ENCODE measurements at regions not wholly inside any gene's neighbourhood (a gene's known extent, or its start where the extent isn't known, plus 50 kb on each side); places are given as distances from the start of the nearest gene placed in this dataset.

GRCh38 chr2:5231287-5231686 lies 460.9 kb upstream of the SOX11 start:
- DNase-seq (ENCODE audit: low read depth) = no peak

GRCh38 chr2:5234563-5234962 lies 457.6 kb upstream of the SOX11 start:
- no peak overlapping the region for H3K4me3 ChIP-seq (ENCODE audit: control insufficient read depth, low read depth, low read length)
- no peak for DNase-seq (ENCODE audit: low read depth)
- TF ChIP-seq, protein P1, sequence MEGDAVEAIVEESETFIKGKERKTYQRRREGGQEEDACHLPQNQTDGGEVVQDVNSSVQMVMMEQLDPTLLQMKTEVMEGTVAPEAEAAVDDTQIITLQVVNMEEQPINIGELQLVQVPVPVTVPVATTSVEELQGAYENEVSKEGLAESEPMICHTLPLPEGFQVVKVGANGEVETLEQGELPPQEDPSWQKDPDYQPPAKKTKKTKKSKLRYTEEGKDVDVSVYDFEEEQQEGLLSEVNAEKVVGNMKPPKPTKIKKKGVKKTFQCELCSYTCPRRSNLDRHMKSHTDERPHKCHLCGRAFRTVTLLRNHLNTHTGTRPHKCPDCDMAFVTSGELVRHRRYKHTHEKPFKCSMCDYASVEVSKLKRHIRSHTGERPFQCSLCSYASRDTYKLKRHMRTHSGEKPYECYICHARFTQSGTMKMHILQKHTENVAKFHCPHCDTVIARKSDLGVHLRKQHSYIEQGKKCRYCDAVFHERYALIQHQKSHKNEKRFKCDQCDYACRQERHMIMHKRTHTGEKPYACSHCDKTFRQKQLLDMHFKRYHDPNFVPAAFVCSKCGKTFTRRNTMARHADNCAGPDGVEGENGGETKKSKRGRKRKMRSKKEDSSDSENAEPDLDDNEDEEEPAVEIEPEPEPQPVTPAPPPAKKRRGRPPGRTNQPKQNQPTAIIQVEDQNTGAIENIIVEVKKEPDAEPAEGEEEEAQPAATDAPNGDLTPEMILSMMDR (IDR thresholded peaks at IDR 0.05; ENCODE audit: control insufficient read depth, insufficient read depth, low read depth, low read length, missing control alignments) = no peak

More at GRCh38 chr2:5231287-5231686, 460.9 kb upstream of the SOX11 start:
- TF ChIP-seq, protein P1 (IDR thresholded peaks at IDR 0.05; ENCODE audit: control insufficient read depth, insufficient read depth, low read depth, low read length, missing control alignments) = no peak
- H3K4me3 ChIP-seq (ENCODE audit: control insufficient read depth, low read depth, low read length) = no peak overlapping the region

GRCh38 chr2:5235701-5236100 lies 456.5 kb upstream of the SOX11 start:
- no peak overlapping the region for H3K4me3 ChIP-seq (ENCODE audit: control insufficient read depth, low read depth, low read length)
- DNase-seq (ENCODE audit: low read depth) = no peak
- TF ChIP-seq, protein P1 (IDR thresholded peaks at IDR 0.05; ENCODE audit: control insufficient read depth, insufficient read depth, low read depth, low read length, missing control alignments) = no peak

GRCh38 chr2:5236249-5236648 lies 455.9 kb upstream of the SOX11 start:
- no peak overlapping the region for H3K4me3 ChIP-seq (ENCODE audit: control insufficient read depth, low read depth, low read length)
- TF ChIP-seq, protein P1 (IDR thresholded peaks at IDR 0.05; ENCODE audit: control insufficient read depth, insufficient read depth, low read depth, low read length, missing control alignments) = no peak
- DNase-seq (ENCODE audit: low read depth) = no peak

DNA sequence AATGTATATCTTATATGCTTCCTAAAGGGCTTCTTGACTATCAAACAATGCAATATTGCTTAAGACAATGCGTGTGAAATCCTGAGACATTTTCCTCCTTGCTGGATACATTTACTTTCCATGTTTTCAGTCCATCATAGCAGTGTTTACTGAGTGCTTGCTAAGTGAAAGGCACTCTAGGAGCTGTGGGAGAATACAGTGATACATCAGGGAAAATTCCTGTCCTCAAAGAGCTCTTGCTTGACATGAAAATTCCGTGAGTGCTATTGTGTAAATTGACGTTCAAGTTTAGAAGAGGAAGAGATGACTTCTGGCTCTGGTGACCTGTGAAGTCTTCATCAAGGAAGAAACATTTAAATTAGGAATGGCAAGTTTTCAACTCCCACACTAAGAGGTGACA lies 449.4 kb upstream of the SOX11 start:
- TF ChIP-seq, protein P1 (IDR thresholded peaks at IDR 0.05; ENCODE audit: control insufficient read depth, insufficient read depth, low read depth, low read length, missing control alignments) = no peak
- H3K4me3 ChIP-seq (ENCODE audit: control insufficient read depth, low read depth, low read length) = no peak overlapping the region
- DNase-seq (ENCODE audit: low read depth) = no peak

DNA sequence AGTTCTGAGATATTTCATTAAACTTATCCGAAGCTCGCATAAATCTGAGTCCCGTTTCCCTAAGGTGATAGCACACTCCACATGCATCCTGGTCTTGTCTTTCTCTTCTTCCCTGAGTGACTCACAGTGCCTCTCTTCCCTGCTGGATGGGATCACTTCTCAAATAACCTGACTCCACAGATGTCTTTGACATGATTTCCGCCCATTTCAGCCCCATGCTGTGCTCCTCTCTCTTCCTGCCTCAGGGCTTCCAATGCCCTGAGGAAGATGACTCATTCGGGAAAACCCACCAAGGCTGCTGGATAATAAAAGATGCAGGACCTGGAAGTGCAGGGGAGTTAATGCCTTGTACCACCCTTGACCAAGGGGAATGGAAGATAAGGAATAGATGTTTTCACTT lies 441.7 kb upstream of the SOX11 start:
- H3K4me3 ChIP-seq (ENCODE audit: control insufficient read depth, low read depth, low read length) = no peak overlapping the region
- DNase-seq (ENCODE audit: low read depth) = no peak
- TF ChIP-seq, protein P1 (IDR thresholded peaks at IDR 0.05; ENCODE audit: control insufficient read depth, insufficient read depth, low read depth, low read length, missing control alignments) = no peak

DNA sequence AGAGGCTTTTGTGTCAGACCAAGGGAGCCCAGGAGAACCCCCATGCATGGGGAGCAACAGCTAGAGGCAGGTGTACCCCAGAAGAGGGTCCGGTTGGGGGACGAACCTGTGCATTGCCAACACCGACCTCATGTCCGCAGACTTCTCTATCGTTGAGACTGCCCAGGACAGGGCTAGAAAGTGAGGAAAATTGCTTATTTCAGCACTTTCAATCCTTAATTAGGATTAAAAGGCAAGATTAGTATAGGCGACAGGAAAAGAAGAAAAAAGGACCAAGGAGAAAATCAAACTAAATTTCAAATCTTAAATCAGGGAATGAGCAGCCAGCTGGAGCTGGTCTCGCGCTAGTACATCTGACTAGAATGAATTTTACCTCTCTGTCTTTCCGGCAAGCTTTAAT lies 438.9 kb upstream of the SOX11 start:
- no peak for DNase-seq (ENCODE audit: low read depth)
- no peak overlapping the region for H3K4me3 ChIP-seq (ENCODE audit: control insufficient read depth, low read depth, low read length)
- TF ChIP-seq, protein P1 (IDR thresholded peaks at IDR 0.05; ENCODE audit: control insufficient read depth, insufficient read depth, low read depth, low read length, missing control alignments) = no peak
